ENCODE measurements at regions not wholly inside any gene's neighbourhood (a gene's known extent, or its start where the extent isn't known, plus 50 kb on each side); places are given as distances from the start of the nearest gene placed in this dataset.

- Histone ChIP-seq H3K27me3 (no peaks in the 10 kb centered on the region), H3K27ac (no peak overlapping the region), H3K4me3 (no peak overlapping the region), H3K4me1 (no peaks in the 10 kb centered on the region), H3K9me3 (no peaks in the 10 kb centered on the region), H3K36me3 (no peaks in the 10 kb centered on the region)
- no peak for DNase-seq (ENCODE audit: extremely low spot score in 2 of 2)
- TF ChIP-seq POLR2A (IDR thresholded peaks at IDR 0.05): no peak
- no peak for TF ChIP-seq CTCF (IDR thresholded peaks at IDR 0.05)
- no peak for TF ChIP-seq POLR2AphosphoS5 (IDR thresholded peaks at IDR 0.05; ENCODE audit: insufficient read depth in 1 of 2, low read depth in 1 of 2)
- intact Hi-C loops (cut with DNase I): no loop called here
Measured at GRCh38 chr16:75804368-75804767, 78.1 kb upstream of the CPHXL start.

- TF ChIP-seq POLR2A (IDR thresholded peaks at IDR 0.05) (no peak), CTCF (IDR thresholded peaks at IDR 0.05) (no peak), POLR2AphosphoS5 (IDR thresholded peaks at IDR 0.05; ENCODE audit: insufficient read depth in 1 of 2, low read depth in 1 of 2) (no peak)
- Histone ChIP-seq H3K36me3 (no peaks in the 10 kb centered on the region), H3K27ac (no peak overlapping the region), H3K4me3 (no peak overlapping the region), H3K4me1 (no peaks in the 10 kb centered on the region), H3K9me3 (no peaks in the 10 kb centered on the region), H3K27me3 (no peaks in the 10 kb centered on the region)
- intact Hi-C loops (cut with DNase I): no loop called here
- no peak for DNase-seq (ENCODE audit: extremely low spot score in 2 of 2)
Measured at GRCh38 chr16:75805946-75806345, 79.7 kb upstream of the CPHXL start.

- H3K9me3 ChIP-seq: no peaks in the 10 kb centered on the region
- TF ChIP-seq CTCF (IDR thresholded peaks at IDR 0.05) (no peak), POLR2A (IDR thresholded peaks at IDR 0.05) (no peak), POLR2AphosphoS5 (IDR thresholded peaks at IDR 0.05; ENCODE audit: insufficient read depth in 1 of 2, low read depth in 1 of 2) (no peak)
- H3K4me3 ChIP-seq: no peak overlapping the region
- no peaks in the 10 kb centered on the region for H3K27me3 ChIP-seq
- H3K36me3 ChIP-seq: no peaks in the 10 kb centered on the region
- no peak for DNase-seq (ENCODE audit: extremely low spot score in 2 of 2)
- H3K27ac ChIP-seq: no peak overlapping the region
- intact Hi-C loops (cut with DNase I): no loop called here
- H3K4me1 ChIP-seq: no peaks in the 10 kb centered on the region
Measured at GRCh38 chr16:75806487-75806886, 80.2 kb upstream of the CPHXL start.

DNA sequence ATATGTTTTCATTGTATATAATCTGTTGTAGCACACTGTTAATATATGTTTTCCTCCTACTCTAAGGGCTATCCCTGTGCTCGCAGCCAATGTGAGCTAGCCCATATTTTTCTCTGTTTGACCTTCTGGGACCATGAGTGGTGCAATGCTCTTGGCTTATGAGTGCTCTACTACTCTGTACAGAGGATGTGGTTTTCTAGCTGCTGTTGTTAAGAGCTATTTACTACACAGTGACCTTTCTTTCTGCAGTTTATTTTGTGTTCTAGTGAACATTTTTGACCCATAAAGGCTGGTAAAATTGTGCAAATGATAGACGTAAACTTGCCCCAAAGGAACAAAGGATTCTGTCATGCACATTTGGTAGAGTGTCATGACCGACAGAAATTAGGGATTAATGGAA, 84.1 kb upstream of the CPHXL start:
- H3K4me1 ChIP-seq: no peaks in the 10 kb centered on the region
- intact Hi-C loops (cut with DNase I): no loop called here

More for the DNA sequence above, 84.1 kb upstream of the CPHXL start:
- H3K36me3 ChIP-seq: no peaks in the 10 kb centered on the region
- H3K9me3 ChIP-seq: no peaks in the 10 kb centered on the region
- TF ChIP-seq CTCF (IDR thresholded peaks at IDR 0.05): no peak
- no peak for TF ChIP-seq POLR2AphosphoS5 (IDR thresholded peaks at IDR 0.05; ENCODE audit: insufficient read depth in 1 of 2, low read depth in 1 of 2)
- no peak for TF ChIP-seq POLR2A (IDR thresholded peaks at IDR 0.05)
- no peaks in the 10 kb centered on the region for H3K27me3 ChIP-seq
- no peak for DNase-seq (ENCODE audit: extremely low spot score in 2 of 2)
- no peak overlapping the region for H3K4me3 ChIP-seq
- no peak overlapping the region for H3K27ac ChIP-seq
